ENCODE measurements at regions not wholly inside any gene's neighbourhood (a gene's known extent, or its start where the extent isn't known, plus 50 kb on each side); places are given as distances from the start of the nearest gene placed in this dataset.

DNA sequence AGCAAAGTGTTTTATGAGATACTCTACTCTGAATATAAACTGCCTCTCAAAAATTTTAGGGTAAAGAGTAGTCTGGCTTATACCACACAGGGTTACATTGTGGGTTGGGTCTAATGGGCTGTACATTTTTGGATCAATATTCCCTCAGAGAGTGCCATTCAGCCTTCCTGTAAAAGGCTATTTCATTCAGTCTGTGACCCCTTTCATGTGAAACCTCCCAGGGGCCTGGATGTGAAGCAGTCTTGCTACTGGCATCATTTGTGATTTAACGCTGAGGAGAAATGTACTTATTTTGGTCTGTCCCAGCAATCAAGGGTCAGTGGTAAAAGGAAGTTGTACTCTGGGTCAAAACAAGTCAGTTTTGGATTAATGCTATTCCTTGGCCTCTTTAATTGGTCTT, 71.8 kb upstream of the PRKG1 start (continued):
- TF ChIP-seq, protein P1, sequence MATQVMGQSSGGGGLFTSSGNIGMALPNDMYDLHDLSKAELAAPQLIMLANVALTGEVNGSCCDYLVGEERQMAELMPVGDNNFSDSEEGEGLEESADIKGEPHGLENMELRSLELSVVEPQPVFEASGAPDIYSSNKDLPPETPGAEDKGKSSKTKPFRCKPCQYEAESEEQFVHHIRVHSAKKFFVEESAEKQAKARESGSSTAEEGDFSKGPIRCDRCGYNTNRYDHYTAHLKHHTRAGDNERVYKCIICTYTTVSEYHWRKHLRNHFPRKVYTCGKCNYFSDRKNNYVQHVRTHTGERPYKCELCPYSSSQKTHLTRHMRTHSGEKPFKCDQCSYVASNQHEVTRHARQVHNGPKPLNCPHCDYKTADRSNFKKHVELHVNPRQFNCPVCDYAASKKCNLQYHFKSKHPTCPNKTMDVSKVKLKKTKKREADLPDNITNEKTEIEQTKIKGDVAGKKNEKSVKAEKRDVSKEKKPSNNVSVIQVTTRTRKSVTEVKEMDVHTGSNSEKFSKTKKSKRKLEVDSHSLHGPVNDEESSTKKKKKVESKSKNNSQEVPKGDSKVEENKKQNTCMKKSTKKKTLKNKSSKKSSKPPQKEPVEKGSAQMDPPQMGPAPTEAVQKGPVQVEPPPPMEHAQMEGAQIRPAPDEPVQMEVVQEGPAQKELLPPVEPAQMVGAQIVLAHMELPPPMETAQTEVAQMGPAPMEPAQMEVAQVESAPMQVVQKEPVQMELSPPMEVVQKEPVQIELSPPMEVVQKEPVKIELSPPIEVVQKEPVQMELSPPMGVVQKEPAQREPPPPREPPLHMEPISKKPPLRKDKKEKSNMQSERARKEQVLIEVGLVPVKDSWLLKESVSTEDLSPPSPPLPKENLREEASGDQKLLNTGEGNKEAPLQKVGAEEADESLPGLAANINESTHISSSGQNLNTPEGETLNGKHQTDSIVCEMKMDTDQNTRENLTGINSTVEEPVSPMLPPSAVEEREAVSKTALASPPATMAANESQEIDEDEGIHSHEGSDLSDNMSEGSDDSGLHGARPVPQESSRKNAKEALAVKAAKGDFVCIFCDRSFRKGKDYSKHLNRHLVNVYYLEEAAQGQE (IDR thresholded peaks at IDR 0.05; ENCODE audit: unreplicated experiment), result no peak
- TF ChIP-seq CREB1 (CRISPR knock-in tag; IDR thresholded peaks at IDR 0.05; ENCODE audit: low read depth), result no peak
- no peak for TF ChIP-seq ZNF331 (CRISPR knock-in tag; IDR thresholded peaks at IDR 0.05; ENCODE audit: low read depth)

DNA sequence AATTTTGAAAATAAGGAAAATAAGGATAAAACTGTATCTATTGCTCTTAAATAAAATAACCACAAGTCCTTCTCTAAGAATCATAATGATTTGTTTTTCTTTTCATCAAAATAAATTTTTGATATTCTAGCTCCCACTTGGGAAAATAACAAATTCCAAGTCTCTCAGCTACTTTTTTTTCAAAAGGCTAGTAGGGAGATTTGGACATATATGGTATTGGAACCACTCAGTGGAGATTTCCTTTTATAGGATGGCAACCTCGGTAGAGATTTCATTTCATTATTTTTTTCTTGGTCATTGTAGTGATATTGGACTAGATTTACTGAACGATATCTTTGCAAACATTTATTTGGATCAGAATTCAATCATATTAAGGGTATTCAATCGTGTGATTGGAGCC, 69.5 kb upstream of the PRKG1 start:
- Histone ChIP-seq H3K4me2 (no peak overlapping the region), H3K9me2 (ENCODE audit: insufficient read depth) (peaks cover 12% of the 10 kb centered on the region), H3K36me3 (ENCODE audit: insufficient read depth) (no peaks in the 10 kb centered on the region), H3K4me1 (ENCODE audit: insufficient read depth) (peaks cover 9% of the 10 kb centered on the region), H3K27me3 (ENCODE audit: insufficient read depth) (no peaks in the 10 kb centered on the region), H3K4me3 (no peak overlapping the region), H2AFZ (no peak overlapping the region), H3K79me2 (replicated peaks; ENCODE audit: insufficient read depth) (no peaks in the 10 kb centered on the region), H3F3A (replicated peaks; ENCODE audit: low read depth) (no peaks in the 10 kb centered on the region), H4K20me1 (replicated peaks; ENCODE audit: insufficient read depth) (no peaks in the 10 kb centered on the region), H3K27ac (ENCODE audit: low read depth) (no peak overlapping the region)
- ATAC-seq, result no peak
- Mint-ChIP-seq H3K27ac (no peak overlapping the region), H3K9me3 (no peaks in the 10 kb centered on the region), H3K27me3 (ENCODE audit: insufficient read depth, low read depth, poor library complexity) (peaks cover 2% of the 10 kb centered on the region), H3K4me3 (no peak overlapping the region), H3K4me1 (peaks cover 18% of the 10 kb centered on the region), H3K36me3 (ENCODE audit: low read depth) (no peaks in the 10 kb centered on the region)
- DNase-seq (ENCODE audit: low spot score), result no peak
- TF ChIP-seq, protein P1 (IDR thresholded peaks at IDR 0.05; ENCODE audit: unreplicated experiment), result no peak
- no peak for TF ChIP-seq EZH2 (IDR thresholded peaks at IDR 0.05; ENCODE audit: low read depth, unreplicated experiment)
- TF ChIP-seq, protein P2, sequence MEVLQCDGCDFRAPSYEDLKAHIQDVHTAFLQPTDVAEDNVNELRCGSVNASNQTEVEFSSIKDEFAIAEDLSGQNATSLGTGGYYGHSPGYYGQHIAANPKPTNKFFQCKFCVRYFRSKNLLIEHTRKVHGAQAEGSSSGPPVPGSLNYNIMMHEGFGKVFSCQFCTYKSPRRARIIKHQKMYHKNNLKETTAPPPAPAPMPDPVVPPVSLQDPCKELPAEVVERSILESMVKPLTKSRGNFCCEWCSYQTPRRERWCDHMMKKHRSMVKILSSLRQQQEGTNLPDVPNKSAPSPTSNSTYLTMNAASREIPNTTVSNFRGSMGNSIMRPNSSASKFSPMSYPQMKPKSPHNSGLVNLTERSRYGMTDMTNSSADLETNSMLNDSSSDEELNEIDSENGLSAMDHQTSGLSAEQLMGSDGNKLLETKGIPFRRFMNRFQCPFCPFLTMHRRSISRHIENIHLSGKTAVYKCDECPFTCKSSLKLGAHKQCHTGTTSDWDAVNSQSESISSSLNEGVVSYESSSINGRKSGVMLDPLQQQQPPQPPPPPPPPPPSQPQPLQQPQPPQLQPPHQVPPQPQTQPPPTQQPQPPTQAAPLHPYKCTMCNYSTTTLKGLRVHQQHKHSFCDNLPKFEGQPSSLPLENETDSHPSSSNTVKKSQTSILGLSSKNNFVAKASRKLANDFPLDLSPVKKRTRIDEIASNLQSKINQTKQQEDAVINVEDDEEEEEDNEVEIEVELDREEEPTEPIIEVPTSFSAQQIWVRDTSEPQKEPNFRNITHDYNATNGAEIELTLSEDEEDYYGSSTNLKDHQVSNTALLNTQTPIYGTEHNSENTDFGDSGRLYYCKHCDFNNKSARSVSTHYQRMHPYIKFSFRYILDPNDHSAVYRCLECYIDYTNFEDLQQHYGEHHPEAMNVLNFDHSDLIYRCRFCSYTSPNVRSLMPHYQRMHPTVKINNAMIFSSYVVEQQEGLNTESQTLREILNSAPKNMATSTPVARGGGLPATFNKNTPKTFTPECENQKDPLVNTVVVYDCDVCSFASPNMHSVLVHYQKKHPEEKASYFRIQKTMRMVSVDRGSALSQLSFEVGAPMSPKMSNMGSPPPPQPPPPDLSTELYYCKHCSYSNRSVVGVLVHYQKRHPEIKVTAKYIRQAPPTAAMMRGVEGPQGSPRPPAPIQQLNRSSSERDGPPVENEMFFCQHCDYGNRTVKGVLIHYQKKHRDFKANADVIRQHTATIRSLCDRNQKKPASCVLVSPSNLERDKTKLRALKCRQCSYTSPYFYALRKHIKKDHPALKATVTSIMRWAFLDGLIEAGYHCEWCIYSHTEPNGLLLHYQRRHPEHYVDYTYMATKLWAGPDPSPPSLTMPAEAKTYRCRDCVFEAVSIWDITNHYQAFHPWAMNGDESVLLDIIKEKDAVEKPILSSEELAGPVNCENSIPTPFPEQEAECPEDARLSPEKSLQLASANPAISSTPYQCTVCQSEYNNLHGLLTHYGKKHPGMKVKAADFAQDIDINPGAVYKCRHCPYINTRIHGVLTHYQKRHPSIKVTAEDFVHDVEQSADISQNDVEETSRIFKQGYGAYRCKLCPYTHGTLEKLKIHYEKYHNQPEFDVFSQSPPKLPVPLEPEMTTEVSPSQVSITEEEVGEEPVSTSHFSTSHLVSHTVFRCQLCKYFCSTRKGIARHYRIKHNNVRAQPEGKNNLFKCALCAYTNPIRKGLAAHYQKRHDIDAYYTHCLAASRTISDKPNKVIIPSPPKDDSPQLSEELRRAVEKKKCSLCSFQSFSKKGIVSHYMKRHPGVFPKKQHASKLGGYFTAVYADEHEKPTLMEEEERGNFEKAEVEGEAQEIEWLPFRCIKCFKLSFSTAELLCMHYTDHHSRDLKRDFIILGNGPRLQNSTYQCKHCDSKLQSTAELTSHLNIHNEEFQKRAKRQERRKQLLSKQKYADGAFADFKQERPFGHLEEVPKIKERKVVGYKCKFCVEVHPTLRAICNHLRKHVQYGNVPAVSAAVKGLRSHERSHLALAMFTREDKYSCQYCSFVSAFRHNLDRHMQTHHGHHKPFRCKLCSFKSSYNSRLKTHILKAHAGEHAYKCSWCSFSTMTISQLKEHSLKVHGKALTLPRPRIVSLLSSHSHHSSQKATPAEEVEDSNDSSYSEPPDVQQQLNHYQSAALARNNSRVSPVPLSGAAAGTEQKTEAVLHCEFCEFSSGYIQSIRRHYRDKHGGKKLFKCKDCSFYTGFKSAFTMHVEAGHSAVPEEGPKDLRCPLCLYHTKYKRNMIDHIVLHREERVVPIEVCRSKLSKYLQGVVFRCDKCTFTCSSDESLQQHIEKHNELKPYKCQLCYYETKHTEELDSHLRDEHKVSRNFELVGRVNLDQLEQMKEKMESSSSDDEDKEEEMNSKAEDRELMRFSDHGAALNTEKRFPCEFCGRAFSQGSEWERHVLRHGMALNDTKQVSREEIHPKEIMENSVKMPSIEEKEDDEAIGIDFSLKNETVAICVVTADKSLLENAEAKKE (CRISPR knock-in tag; IDR thresholded peaks at IDR 0.05), result no peak
- TF ChIP-seq ZNF331 (CRISPR knock-in tag; IDR thresholded peaks at IDR 0.05; ENCODE audit: low read depth), result no peak
- TF ChIP-seq, protein P3, sequence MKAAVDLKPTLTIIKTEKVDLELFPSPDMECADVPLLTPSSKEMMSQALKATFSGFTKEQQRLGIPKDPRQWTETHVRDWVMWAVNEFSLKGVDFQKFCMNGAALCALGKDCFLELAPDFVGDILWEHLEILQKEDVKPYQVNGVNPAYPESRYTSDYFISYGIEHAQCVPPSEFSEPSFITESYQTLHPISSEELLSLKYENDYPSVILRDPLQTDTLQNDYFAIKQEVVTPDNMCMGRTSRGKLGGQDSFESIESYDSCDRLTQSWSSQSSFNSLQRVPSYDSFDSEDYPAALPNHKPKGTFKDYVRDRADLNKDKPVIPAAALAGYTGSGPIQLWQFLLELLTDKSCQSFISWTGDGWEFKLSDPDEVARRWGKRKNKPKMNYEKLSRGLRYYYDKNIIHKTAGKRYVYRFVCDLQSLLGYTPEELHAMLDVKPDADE (IDR thresholded peaks at IDR 0.05), result no peak
- no peak for TF ChIP-seq ZNF114 (CRISPR knock-in tag; IDR thresholded peaks at IDR 0.05)
- no peak for TF ChIP-seq CREB1 (CRISPR knock-in tag; IDR thresholded peaks at IDR 0.05; ENCODE audit: low read depth)
- TF ChIP-seq POLR2AphosphoS5 (IDR thresholded peaks at IDR 0.05; ENCODE audit: low read depth), result no peak
- no peak for TF ChIP-seq EZH2phosphoT487 (IDR thresholded peaks at IDR 0.05; ENCODE audit: unreplicated experiment)
- no peak for TF ChIP-seq NANOG (IDR thresholded peaks at IDR 0.05; ENCODE audit: borderline replicate concordance)
- TF ChIP-seq STAT1 (IDR thresholded peaks at IDR 0.05; ENCODE audit: unreplicated experiment), result no peak

Measured in GM23338 (cell line).